T-helper 17 cell (primary cell): ENCODE measurements at regions not wholly inside any gene's neighbourhood (a gene's known extent, or its start where the extent isn't known, plus 50 kb on each side); places are given as distances from the start of the nearest gene placed in this dataset.
A peak's percentile ranks its signal among the peaks of the same experiment; 100 is the strongest.
"Not testable (repeated sequence)": the region's sequence is repeated elsewhere in the genome, so short reads cannot be mapped to it uniquely, and the experiment has no call there.

Experiments used
- ATAC-seq: fragments of 150-1000 bp; cut with Tn5 transposase; 2 replicates; pipeline ENCODE4 v1.10.0; 2021; ENCODE audit warnings: mild to moderate bottlenecking, moderate library complexity
- DNase-seq, 3 donors: peaks; one replicate each; pipeline versions ENCODE4 v3.0.0 to v3.0.0-alpha.2; 2020 to 2021
- H3K9me3 ChIP-seq: one replicate; pipeline ENCODE4 v1.7.0; 2013; ENCODE audit warnings: low read length, mild to moderate bottlenecking; ENCODE audit not compliant: control insufficient read depth, poor library complexity, severe bottlenecking
- H3K27ac Mint-ChIP-seq: one replicate; pipeline ENCODE4 v1.8.0; 2022; ENCODE audit warnings: mild to moderate bottlenecking, moderate library complexity, mixed read lengths
- H3K27me3 Mint-ChIP-seq: one replicate; pipeline ENCODE4 v1.8.0; 2022; ENCODE audit warnings: mixed read lengths
- H3K36me3 Mint-ChIP-seq: one replicate; pipeline ENCODE4 v1.8.0; 2022; ENCODE audit warnings: low read depth, mixed read lengths
- H3K4me1 Mint-ChIP-seq: one replicate; pipeline ENCODE4 v1.8.0; 2022; ENCODE audit warnings: mild to moderate bottlenecking, mixed read lengths
- H3K4me3 Mint-ChIP-seq: one replicate; pipeline ENCODE4 v1.8.0; 2022; ENCODE audit warnings: mild to moderate bottlenecking, moderate library complexity, mixed read lengths

DNA sequence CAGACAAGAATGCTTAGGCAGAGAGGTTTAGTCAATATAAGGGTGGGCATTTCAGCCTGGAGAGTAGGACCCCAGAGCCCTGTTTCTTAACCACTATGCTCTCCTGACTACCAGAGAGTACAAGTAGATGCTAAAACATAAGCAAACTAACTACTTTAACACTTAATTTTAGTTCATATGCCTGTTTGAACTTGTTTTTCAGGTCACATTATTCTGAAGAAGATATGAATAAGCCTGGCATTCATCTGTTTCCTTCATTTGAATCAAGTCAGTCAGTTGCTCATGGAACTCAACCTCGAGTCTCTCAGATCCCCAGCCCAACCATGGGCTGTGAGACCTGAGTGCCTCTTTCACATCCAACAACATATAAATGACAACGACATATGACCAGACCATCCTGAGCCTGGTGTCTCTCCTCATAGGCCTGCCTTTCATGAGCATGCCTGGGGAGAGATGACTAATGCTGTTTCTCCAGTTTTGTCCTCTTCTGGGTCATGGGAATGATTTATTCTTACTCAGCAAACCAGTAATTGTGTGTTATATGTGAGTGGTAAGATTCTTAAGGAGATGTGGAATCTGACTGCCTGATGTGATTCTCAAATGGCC lies 251.1 kb upstream of the BTG1 start:
- Mint-ChIP-seq H3K27ac (peak overlapping the region; percentile 96), H3K4me3 (no peak overlapping the region), H3K27me3 (no peaks in the 10 kb centered on the region), H3K4me1 (peaks cover 46% of the 10 kb centered on the region), H3K36me3 (no peaks in the 10 kb centered on the region)
- ATAC-seq (no peak), DNase-seq (no peak)
- H3K9me3 ChIP-seq, result no peaks in the 10 kb centered on the region

DNA sequence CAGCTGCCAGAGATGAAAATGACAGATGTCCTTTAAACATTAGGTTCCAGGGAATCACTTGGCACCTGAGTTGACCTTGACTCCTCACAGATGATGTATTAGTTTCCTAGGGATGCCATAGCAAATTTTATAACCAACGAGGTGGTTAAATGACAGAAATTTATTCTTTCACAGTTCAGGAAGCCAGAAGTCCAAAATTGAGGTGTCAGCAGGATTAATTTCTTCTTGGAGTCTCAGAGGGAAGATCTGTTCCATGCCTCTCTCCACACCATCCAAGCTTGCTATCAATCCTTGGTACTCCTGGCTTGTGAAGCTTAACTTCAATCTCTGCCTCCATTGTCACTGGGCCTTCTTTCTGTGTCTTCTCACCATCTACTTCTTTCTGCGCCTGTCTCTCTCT lies 249.7 kb upstream of the BTG1 start:
- peaks cover 41% of the 10 kb centered on the region for H3K4me1 Mint-ChIP-seq
- H3K9me3 ChIP-seq, result no peaks in the 10 kb centered on the region
- H3K4me3 Mint-ChIP-seq, result no peak overlapping the region
- DNase-seq (no peak), ATAC-seq (no peak)
- no peaks in the 10 kb centered on the region for H3K27me3 Mint-ChIP-seq
- no peaks in the 10 kb centered on the region for H3K36me3 Mint-ChIP-seq
- H3K27ac Mint-ChIP-seq, result peak overlapping the region; percentile 96

DNA sequence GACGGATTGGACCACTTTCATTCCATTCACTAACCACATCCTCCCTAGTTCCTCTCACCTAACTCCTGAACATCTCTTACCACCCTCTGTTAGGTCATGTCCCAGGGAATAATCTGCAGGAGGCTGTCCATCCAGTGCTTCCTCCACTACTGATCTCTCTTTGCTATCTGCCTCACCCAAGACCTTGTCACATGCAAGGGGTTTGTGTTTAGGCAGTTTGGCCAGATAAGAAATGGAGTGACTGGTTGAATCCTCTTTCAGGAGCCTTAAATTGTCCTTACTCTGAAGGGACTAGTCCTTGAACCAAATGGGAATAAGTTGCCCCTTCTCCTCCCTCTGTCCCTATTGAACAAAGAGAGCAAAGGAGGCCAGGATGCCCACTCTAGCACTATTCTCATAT lies 249.2 kb upstream of the BTG1 start:
- ATAC-seq (no peak), DNase-seq (no peak)
- no peaks in the 10 kb centered on the region for H3K9me3 ChIP-seq
- Mint-ChIP-seq H3K36me3 (no peaks in the 10 kb centered on the region), H3K4me3 (no peak overlapping the region), H3K4me1 (peaks cover 38% of the 10 kb centered on the region), H3K27me3 (no peaks in the 10 kb centered on the region), H3K27ac (peak overlapping the region; percentile 96)

DNA sequence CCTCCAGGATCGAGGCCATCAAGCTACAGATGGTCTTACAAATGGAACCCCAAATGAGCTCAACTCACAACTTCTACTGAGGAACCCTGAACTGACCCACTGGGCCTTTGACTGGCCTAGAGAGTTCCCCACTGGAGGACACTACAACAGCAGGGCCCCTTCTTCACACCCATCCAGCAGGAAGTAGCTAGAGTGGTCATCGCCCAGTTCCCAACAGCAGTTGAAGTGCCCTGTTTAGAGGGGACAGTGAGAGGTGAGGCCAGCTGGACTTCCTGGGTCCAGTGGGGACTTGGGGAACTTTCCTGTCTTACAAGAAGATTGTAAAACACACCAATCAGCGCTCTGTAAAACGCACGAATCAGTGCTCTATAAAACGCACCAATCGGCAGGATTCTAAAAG lies 247.9 kb upstream of the BTG1 start:
- Mint-ChIP-seq H3K36me3 (no peaks in the 10 kb centered on the region), H3K4me3 (no peak overlapping the region)

DNA sequence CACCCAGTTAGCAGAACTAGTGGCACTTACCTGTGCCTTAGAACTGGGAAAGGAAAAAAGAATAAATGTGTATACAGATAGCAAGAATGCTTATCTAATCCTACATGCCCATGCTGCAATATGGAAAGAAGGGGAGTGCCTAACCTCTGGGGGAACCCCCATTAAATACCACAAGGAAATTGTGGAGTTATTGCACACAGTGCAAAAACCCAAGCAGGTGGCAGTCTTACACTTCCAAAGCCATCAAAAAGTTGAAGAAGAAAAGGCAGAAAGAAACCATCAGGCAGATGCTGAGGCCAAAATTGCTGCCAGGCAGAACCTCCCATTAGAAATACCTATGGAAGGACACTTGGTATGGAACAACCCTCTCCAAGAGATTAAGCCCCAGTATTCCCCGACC lies 246.1 kb upstream of the BTG1 start:
- Mint-ChIP-seq H3K4me1 (peaks cover 13% of the 10 kb centered on the region), H3K27ac (peak overlapping the region; percentile 39)
- not testable (repeated sequence) for H3K36me3 Mint-ChIP-seq, H3K27me3 Mint-ChIP-seq, DNase-seq, H3K4me3 Mint-ChIP-seq, H3K9me3 ChIP-seq, ATAC-seq

More for the DNA sequence above, 247.9 kb upstream of the BTG1 start:
- Mint-ChIP-seq H3K4me1 (peaks cover 26% of the 10 kb centered on the region), H3K27ac (peak overlapping the region; percentile 27), H3K27me3 (no peaks in the 10 kb centered on the region)
- DNase-seq (no peak), ATAC-seq (no peak)
- no peaks in the 10 kb centered on the region for H3K9me3 ChIP-seq

DNA sequence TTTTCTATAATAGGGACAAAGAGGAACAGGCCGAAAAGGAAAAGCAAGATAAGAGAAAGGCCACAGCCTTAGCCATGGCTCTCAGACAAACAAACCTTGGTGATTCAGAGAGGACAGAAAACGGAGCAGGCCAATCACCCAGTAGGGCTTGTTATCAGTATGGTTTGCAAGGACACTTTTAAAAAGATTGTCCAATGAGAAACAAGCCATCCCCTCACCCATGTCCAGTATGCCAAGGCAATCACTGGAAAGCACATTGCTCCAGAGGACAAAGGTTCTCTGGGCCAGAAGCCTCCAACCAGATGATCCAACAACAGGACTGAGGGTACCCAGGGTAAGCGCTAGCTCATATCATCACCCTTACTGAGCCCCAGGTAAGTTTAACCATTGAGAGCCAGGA lies 243.8 kb upstream of the BTG1 start:
- no peaks in the 10 kb centered on the region for H3K27me3 Mint-ChIP-seq
- DNase-seq (no peak), ATAC-seq (no peak)
- H3K4me3 Mint-ChIP-seq, result no peak overlapping the region
- peaks cover 6% of the 10 kb centered on the region for H3K4me1 Mint-ChIP-seq
- peaks cover 5% of the 10 kb centered on the region for H3K36me3 Mint-ChIP-seq
- no peaks in the 10 kb centered on the region for H3K9me3 ChIP-seq
- H3K27ac Mint-ChIP-seq, result no peak overlapping the region

DNA sequence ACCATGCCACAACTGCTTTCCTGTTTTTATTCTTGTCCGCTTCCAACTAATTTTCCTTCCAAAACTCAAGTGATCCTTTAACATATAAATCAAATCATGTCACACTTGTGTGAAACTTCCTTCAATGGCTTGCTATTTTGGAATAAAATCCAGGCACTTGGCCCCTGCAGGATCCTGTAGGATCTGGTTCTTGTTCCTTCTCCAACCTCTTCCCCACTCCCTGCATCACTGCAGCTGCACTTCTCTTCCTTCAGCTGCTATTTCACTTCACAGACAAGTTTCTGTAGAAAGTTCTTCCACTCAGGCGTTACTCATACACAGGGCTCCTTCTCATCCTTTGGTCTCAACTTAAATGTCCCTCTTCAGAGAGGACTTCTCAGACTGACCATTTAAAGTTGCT lies 239.7 kb upstream of the BTG1 start:
- Mint-ChIP-seq H3K27ac (no peak overlapping the region), H3K36me3 (peaks cover 5% of the 10 kb centered on the region), H3K4me3 (no peak overlapping the region), H3K27me3 (no peaks in the 10 kb centered on the region), H3K4me1 (peaks cover 8% of the 10 kb centered on the region)
- no peaks in the 10 kb centered on the region for H3K9me3 ChIP-seq
- ATAC-seq (no peak), DNase-seq (no peak)

DNA sequence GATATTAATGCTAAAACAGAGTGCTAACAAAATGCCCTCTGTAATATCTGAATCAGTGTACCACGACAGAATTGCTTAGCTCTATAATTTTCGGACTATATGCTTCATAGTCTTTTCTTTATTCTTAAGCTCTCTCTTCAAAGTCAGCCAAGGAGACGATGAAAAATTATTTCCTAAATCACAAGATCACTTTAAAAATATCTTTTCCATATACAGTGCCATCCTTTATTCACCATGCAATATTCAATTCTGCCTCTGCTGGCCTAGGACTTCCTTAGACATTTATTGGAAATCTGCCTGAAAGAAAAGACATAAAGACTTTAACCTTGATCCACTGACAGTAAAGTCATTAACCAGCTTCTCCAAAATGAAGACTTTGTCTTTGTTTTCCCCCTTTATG lies 238.9 kb upstream of the BTG1 start:
- Mint-ChIP-seq H3K4me3 (no peak overlapping the region), H3K27ac (no peak overlapping the region), H3K27me3 (no peaks in the 10 kb centered on the region), H3K4me1 (peaks cover 13% of the 10 kb centered on the region), H3K36me3 (peaks cover 5% of the 10 kb centered on the region)
- DNase-seq (no peak), ATAC-seq (no peak)
- no peaks in the 10 kb centered on the region for H3K9me3 ChIP-seq

DNA sequence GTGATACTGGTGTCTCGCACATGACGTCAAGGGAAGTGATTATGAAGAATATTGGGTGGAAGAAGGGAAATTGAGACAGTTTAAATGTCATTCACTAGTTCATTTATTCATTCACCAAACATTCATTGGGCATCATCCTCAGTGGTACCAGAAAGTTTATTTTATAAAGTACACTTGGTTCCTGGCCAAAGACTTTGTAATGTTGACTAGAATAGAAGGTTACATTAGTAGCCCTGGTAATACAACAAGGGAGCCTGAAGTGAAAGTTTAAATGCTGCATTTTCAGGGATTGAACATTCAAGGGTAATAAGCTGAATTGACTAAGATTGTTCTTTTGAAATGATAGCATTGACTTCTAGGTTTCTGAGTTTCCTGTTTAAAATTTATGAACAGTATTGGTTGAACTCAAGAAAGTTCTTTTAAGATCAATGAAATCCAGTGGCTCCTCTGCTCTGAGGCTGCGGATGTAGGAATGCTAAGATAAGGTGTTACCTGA lies 236.8 kb upstream of the BTG1 start:
- no peaks in the 10 kb centered on the region for H3K9me3 ChIP-seq
- H3K4me3 Mint-ChIP-seq, result no peak overlapping the region
- no peak for DNase-seq
- ATAC-seq, result no peak
- H3K27me3 Mint-ChIP-seq, result no peaks in the 10 kb centered on the region
- no peak overlapping the region for H3K27ac Mint-ChIP-seq
- peaks cover 5% of the 10 kb centered on the region for H3K36me3 Mint-ChIP-seq
- H3K4me1 Mint-ChIP-seq, result peaks cover 29% of the 10 kb centered on the region

DNA sequence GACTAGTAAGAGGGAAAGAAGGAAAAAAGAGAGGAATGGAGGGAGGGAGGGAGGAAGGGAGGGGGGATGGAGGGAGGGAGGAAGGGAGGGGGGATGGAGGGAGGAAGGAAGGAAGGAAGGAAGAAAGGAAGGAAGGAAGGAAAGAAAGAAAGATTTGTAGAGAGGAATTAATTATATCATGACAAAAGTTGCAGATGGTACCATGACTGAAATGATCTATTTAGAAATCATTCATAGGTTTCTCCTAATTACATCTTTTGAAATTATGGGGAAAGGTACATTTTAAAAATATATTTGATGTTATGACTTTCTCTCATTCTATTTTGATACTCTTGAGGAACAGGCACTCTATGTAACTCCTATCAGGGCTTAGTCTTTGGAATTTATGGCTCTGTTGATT lies 236.2 kb upstream of the BTG1 start:
- no peaks in the 10 kb centered on the region for H3K9me3 ChIP-seq
- no peak for DNase-seq
- ATAC-seq, result no peak
- no peak overlapping the region for H3K4me3 Mint-ChIP-seq
- H3K36me3 Mint-ChIP-seq, result peaks cover 5% of the 10 kb centered on the region
- no peaks in the 10 kb centered on the region for H3K27me3 Mint-ChIP-seq
- peaks cover 28% of the 10 kb centered on the region for H3K4me1 Mint-ChIP-seq
- H3K27ac Mint-ChIP-seq, result no peak overlapping the region

DNA sequence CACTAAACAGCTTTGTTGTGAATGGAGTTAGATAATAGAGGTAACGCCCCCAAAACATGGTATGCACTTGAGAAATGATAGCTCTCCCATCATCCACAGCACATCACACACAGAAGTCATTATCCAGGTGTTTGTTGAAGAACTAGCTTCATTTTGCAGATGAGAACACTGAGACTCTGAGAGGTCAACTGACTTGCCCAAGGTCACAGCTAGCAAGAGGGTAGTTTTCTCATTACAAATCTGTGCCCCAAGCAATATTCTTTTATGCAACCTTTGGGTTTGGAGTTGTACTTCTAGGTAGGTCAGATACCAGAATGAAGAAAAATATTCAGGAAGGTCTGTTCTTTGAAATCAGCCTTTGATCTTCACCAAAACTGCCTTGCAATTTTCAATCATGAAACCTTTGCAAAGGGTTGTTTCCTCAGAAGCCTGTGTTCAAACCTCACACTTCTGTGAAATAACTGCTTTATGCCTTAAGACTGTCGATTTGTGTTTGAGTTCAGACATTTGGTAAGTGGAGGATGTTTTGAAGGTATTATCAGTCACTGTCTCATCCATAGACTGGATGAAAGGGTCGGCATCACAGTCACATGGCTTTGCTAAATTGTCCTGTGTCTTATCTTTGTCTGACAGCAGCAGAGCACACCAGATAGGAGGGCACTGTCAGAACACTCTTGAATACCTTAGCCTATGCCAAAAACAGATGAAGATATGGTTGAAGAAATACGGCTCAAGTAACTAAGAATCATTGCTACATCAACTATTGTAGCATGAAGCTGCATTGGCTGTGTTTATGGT lies 233.2 kb upstream of the BTG1 start:
- DNase-seq (no peak), ATAC-seq (peak; percentile 86)
- peak overlapping the region; percentile 37 for H3K4me3 Mint-ChIP-seq
- H3K27ac Mint-ChIP-seq, result peak overlapping the region; percentile 90
- H3K9me3 ChIP-seq, result no peaks in the 10 kb centered on the region
- H3K36me3 Mint-ChIP-seq, result no peaks in the 10 kb centered on the region
- H3K27me3 Mint-ChIP-seq, result no peaks in the 10 kb centered on the region
- H3K4me1 Mint-ChIP-seq, result peaks cover 27% of the 10 kb centered on the region

DNA sequence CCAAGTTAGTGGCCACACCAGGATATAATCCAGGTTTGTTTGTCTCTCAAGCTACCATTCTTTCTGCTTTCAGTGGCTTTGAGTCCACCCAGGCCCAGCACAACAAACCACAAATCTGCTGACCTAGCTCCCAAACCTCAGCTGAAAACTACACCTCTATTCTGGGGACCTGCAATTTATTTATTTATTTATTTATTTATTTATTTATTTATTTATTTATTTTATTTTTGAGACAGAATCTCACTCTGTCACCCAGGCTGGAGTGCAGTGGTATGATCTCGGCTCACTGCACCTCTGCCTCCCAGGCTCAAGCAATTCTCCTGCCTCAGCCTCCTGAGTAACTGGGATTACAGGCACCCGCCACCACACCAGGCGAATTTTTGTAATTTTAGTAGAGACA lies 229.9 kb upstream of the BTG1 start:
- H3K4me3 Mint-ChIP-seq, DNase-seq, ATAC-seq: not testable (repeated sequence)

DNA sequence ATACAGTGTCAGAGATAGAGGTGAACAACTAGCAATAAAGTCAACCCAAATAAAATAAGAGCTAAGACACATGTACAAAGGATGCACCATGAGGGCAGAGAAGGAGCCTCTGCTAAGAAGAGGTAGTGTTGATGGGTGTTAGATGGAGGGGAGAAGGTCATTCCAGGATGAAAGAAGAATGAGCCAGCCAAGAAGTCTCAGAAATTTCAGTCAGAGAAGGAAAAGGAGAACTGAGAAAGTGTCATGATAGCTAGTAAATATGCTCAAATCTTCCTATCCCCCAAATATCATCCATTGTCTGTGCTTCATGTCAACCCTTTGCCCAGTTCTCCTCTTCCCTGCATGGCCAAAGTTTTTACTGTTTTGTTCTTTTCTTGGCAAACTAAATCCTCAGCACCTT lies 225.2 kb upstream of the BTG1 start:
- Mint-ChIP-seq H3K4me1 (peaks cover 6% of the 10 kb centered on the region), H3K27ac (no peak overlapping the region)
- no peak for DNase-seq

More for the DNA sequence above, 229.9 kb upstream of the BTG1 start:
- Mint-ChIP-seq H3K4me1 (peaks cover 28% of the 10 kb centered on the region), H3K27ac (peak overlapping the region; percentile 9)
- H3K36me3 Mint-ChIP-seq, H3K27me3 Mint-ChIP-seq, H3K9me3 ChIP-seq: not testable (repeated sequence)

DNA sequence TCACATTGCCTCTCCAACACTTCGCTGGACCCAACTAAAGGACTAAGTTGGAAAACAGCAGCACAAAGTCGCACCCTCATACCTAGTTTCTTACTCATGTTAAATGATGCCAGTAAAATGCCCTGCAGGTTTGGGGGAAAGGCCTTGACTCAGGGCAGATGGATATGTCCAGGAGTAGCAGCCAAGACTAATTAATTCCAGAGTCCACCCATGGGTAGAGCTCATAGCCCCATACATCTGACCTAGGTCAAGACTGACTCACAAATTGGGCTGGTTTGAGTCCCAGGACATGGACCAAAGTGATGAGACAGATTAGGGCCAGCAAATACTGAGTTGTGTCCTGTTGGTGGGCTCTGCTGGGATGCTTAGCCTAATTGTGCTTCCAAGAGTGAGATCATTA lies 224.0 kb upstream of the BTG1 start:
- H3K36me3 Mint-ChIP-seq, result no peaks in the 10 kb centered on the region
- no peak overlapping the region for H3K27ac Mint-ChIP-seq
- no peak overlapping the region for H3K4me3 Mint-ChIP-seq
- H3K4me1 Mint-ChIP-seq, result peaks cover 7% of the 10 kb centered on the region
- ATAC-seq (no peak), DNase-seq (no peak)
- no peaks in the 10 kb centered on the region for H3K9me3 ChIP-seq
- H3K27me3 Mint-ChIP-seq, result no peaks in the 10 kb centered on the region

More for the DNA sequence above, 225.2 kb upstream of the BTG1 start:
- Mint-ChIP-seq H3K36me3 (no peaks in the 10 kb centered on the region), H3K4me3 (no peak overlapping the region), H3K27me3 (no peaks in the 10 kb centered on the region)
- no peak for ATAC-seq
- H3K9me3 ChIP-seq, result no peaks in the 10 kb centered on the region
